ENCODE measurements at regions not wholly inside any gene's neighbourhood (a gene's known extent, or its start where the extent isn't known, plus 50 kb on each side); places are given as distances from the start of the nearest gene placed in this dataset.

GRCh38 chr16:86836503-86837129, 258.3 kb downstream of the FOXL1 start:
- DNase-seq (ENCODE audit: low spot score): no peak
- no peak overlapping the region for H3K4me3 ChIP-seq (ENCODE audit: low read length in 2 of 2)
- H2BK120ac ChIP-seq (ENCODE audit: low read depth, low read length): no peak overlapping the region
- H2AFZ ChIP-seq (ENCODE audit: low read length): no peak overlapping the region
- no peaks in the 10 kb centered on the region for H3K36me3 ChIP-seq (replicated peaks in 1 of 2; ENCODE audit: control insufficient read depth in 2 of 2, insufficient read depth in 2 of 2, low read length in 2 of 2)
- no peak overlapping the region for H3K27ac ChIP-seq (replicated peaks; ENCODE audit: low read length)
- H3K4me2 ChIP-seq (ENCODE audit: insufficient read depth, low read length, poor library complexity, severe bottlenecking): no peak overlapping the region
- no peak overlapping the region for H2AK5ac ChIP-seq (ENCODE audit: low read depth, low read length)
- H4K91ac ChIP-seq (ENCODE audit: low read depth, low read length, poor library complexity): no peak overlapping the region
- no peak overlapping the region for H4K8ac ChIP-seq (ENCODE audit: low read depth, low read length)
- H3K9me3 ChIP-seq (replicated peaks in 1 of 2; ENCODE audit: control insufficient read depth in 2 of 2, insufficient read depth in 1 of 2, low read depth in 1 of 2, low read length in 2 of 2): no peaks in the 10 kb centered on the region
- H3K79me1 ChIP-seq (ENCODE audit: low read depth, low read length): no peaks in the 10 kb centered on the region
- H2BK5ac ChIP-seq (ENCODE audit: low read length): no peak overlapping the region
- H3K9ac ChIP-seq (ENCODE audit: low read depth, low read length, poor library complexity): no peak overlapping the region
- no peak overlapping the region for H3K23ac ChIP-seq (ENCODE audit: low read depth, low read length, poor library complexity)
- H3K18ac ChIP-seq (ENCODE audit: low read length): no peak overlapping the region
- peaks cover 0 to 4% of the 10 kb centered on the region in 2 donors for H3K4me1 ChIP-seq (ENCODE audit: control insufficient read depth in 2 of 2, insufficient read depth in 1 of 2, low read depth in 1 of 2, low read length in 2 of 2)
- no peak overlapping the region for H2BK15ac ChIP-seq (ENCODE audit: low read length)
- H3K14ac ChIP-seq (ENCODE audit: low read length): no peak overlapping the region
- WGBS, 2 donors (ENCODE audit: extremely low coverage in 2 of 2, insufficient read length in 2 of 2, insufficient replicate concordance in 1 of 2): no CpG with 5 or more reads among the region's 11 CpGs
- no peak overlapping the region for H2BK12ac ChIP-seq (ENCODE audit: low read length)
- H3K4ac ChIP-seq (ENCODE audit: low read length): no peak overlapping the region
- no peaks in the 10 kb centered on the region for H3K27me3 ChIP-seq (ENCODE audit: control insufficient read depth in 3 of 3, insufficient read depth in 3 of 3, low read depth in 1 of 3, low read length in 3 of 3)

DNA sequence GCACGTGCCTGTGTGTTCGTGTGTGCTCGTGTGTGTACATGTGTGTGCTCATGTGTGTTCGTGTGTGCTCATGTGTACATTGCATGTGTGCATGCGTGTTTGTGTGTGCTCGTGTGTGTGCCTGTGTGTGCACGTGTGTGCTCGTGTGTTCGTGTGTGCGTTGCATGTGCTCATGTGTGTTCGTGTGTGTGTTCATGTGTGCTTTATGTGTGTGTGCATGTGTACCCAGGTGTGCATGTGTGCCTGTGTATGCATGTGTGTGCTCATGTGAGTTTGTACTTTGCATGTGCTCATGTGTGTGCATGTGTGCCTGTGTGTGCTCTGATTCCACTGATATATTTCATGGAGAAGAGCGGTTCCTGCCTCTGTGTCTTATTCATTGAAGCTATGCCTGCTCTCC, 265.5 kb downstream of the FOXL1 start:
- H2BK120ac ChIP-seq (ENCODE audit: low read depth, low read length): no peak overlapping the region
- H3K23ac ChIP-seq (ENCODE audit: low read depth, low read length, poor library complexity): peak overlapping the region; percentile 1
- H2BK15ac ChIP-seq (ENCODE audit: low read length): no peak overlapping the region
- peak overlapping the region; percentile 17 for H3K14ac ChIP-seq (ENCODE audit: low read length)
- H3K9ac ChIP-seq (ENCODE audit: low read depth, low read length, poor library complexity): peak overlapping the region; percentile 37
- H3K27ac ChIP-seq (replicated peaks; ENCODE audit: low read length): no peak overlapping the region
- H3K9me3 ChIP-seq (replicated peaks in 1 of 2; ENCODE audit: control insufficient read depth in 2 of 2, insufficient read depth in 1 of 2, low read depth in 1 of 2, low read length in 2 of 2): no peaks in the 10 kb centered on the region
- no peak overlapping the region for H4K8ac ChIP-seq (ENCODE audit: low read depth, low read length)
- H3K79me1 ChIP-seq (ENCODE audit: low read depth, low read length): no peaks in the 10 kb centered on the region
- H3K4ac ChIP-seq (ENCODE audit: low read length): no peak overlapping the region
- no peak overlapping the region for H3K4me2 ChIP-seq (ENCODE audit: insufficient read depth, low read length, poor library complexity, severe bottlenecking)
- H2BK5ac ChIP-seq (ENCODE audit: low read length): no peak overlapping the region
- peak overlapping the region in 1 of 2 donors; percentile 62 for H3K4me3 ChIP-seq (ENCODE audit: low read length in 2 of 2)
- no peak overlapping the region for H4K91ac ChIP-seq (ENCODE audit: low read depth, low read length, poor library complexity)
- H2AK5ac ChIP-seq (ENCODE audit: low read depth, low read length): no peak overlapping the region
- no peaks in the 10 kb centered on the region for H3K36me3 ChIP-seq (replicated peaks in 1 of 2; ENCODE audit: control insufficient read depth in 2 of 2, insufficient read depth in 2 of 2, low read length in 2 of 2)
- WGBS, 2 donors (ENCODE audit: extremely low coverage in 2 of 2, insufficient read length in 2 of 2, insufficient replicate concordance in 1 of 2): no CpG with 5 or more reads among the region's 12 CpGs
- H2BK12ac ChIP-seq (ENCODE audit: low read length): no peak overlapping the region
- H3K18ac ChIP-seq (ENCODE audit: low read length): no peak overlapping the region
- peaks cover 0 to 1% of the 10 kb centered on the region in 2 donors for H3K4me1 ChIP-seq (ENCODE audit: control insufficient read depth in 2 of 2, insufficient read depth in 1 of 2, low read depth in 1 of 2, low read length in 2 of 2)
- no peak overlapping the region for H2AFZ ChIP-seq (ENCODE audit: low read length)
- DNase-seq (ENCODE audit: low spot score): no peak
- no peaks in the 10 kb centered on the region for H3K27me3 ChIP-seq (ENCODE audit: control insufficient read depth in 3 of 3, insufficient read depth in 3 of 3, low read depth in 1 of 3, low read length in 3 of 3)

DNA sequence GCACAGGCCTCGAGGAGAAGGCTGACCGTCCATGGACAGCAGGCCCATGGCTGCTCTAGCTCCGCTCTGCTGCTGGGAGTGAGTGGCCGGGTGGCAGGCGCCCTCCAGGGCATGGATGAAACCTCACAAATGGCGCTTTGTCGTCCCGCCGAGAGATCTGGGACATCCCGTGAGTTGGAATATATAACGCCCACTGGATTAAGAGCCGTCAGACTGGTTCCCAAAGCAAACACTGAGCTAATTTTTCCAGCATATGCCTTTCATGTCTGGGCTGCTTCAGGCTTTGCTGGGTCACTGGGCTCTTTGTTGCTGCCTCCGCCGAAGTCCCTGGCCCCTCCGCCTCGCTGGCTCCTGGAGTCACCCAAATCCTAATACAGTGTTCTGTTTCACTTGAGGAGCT, 266.3 kb downstream of the FOXL1 start:
- no peak overlapping the region for H2BK5ac ChIP-seq (ENCODE audit: low read length)
- no peaks in the 10 kb centered on the region for H3K79me1 ChIP-seq (ENCODE audit: low read depth, low read length)
- H3K27me3 ChIP-seq (ENCODE audit: control insufficient read depth in 3 of 3, insufficient read depth in 3 of 3, low read depth in 1 of 3, low read length in 3 of 3): no peaks in the 10 kb centered on the region
- no peak overlapping the region for H3K9ac ChIP-seq (ENCODE audit: low read depth, low read length, poor library complexity)
- no peak overlapping the region for H2BK12ac ChIP-seq (ENCODE audit: low read length)
- no peak for DNase-seq (ENCODE audit: low spot score)
- no peak overlapping the region for H3K18ac ChIP-seq (ENCODE audit: low read length)
- no peaks in the 10 kb centered on the region for H3K36me3 ChIP-seq (replicated peaks in 1 of 2; ENCODE audit: control insufficient read depth in 2 of 2, insufficient read depth in 2 of 2, low read length in 2 of 2)
- no peak overlapping the region for H3K4ac ChIP-seq (ENCODE audit: low read length)
- no peak overlapping the region for H2BK15ac ChIP-seq (ENCODE audit: low read length)
- H4K8ac ChIP-seq (ENCODE audit: low read depth, low read length): no peak overlapping the region
- H3K14ac ChIP-seq (ENCODE audit: low read length): no peak overlapping the region
- H2AFZ ChIP-seq (ENCODE audit: low read length): no peak overlapping the region
- no peak overlapping the region for H3K4me2 ChIP-seq (ENCODE audit: insufficient read depth, low read length, poor library complexity, severe bottlenecking)
- no peak overlapping the region for H2AK5ac ChIP-seq (ENCODE audit: low read depth, low read length)
- H3K4me3 ChIP-seq (ENCODE audit: low read length in 2 of 2): no peak overlapping the region
- WGBS, 2 donors (ENCODE audit: extremely low coverage in 2 of 2, insufficient read length in 2 of 2, insufficient replicate concordance in 1 of 2): no CpG with 5 or more reads among the region's 16 CpGs
- H4K91ac ChIP-seq (ENCODE audit: low read depth, low read length, poor library complexity): no peak overlapping the region
- H3K4me1 ChIP-seq (ENCODE audit: control insufficient read depth in 2 of 2, insufficient read depth in 1 of 2, low read depth in 1 of 2, low read length in 2 of 2): peaks cover 0 to 3% of the 10 kb centered on the region in 2 donors
- H3K23ac ChIP-seq (ENCODE audit: low read depth, low read length, poor library complexity): no peak overlapping the region
- no peak overlapping the region for H3K27ac ChIP-seq (replicated peaks; ENCODE audit: low read length)
- no peaks in the 10 kb centered on the region for H3K9me3 ChIP-seq (replicated peaks in 1 of 2; ENCODE audit: control insufficient read depth in 2 of 2, insufficient read depth in 1 of 2, low read depth in 1 of 2, low read length in 2 of 2)
- H2BK120ac ChIP-seq (ENCODE audit: low read depth, low read length): no peak overlapping the region

DNA sequence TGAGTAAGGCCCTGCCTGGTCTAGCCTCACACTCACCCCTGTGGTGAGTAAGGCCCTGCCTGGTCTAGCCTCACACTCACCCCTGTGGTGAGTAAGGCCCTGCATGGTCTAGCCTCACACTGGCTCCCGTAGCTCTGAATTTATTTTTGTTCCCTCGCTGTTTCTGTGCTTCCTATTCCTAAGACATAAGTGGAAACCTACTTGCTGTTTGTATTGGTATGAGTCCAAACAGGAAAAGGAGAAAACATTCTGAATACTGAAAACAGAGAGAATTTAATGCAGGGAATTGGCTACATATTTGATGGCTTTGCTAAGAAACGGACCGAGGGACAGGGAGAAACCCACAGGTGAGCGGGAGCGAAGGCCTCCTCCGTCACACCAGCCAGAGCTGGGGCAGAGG, 267.8 kb downstream of the FOXL1 start:
- H4K91ac ChIP-seq (ENCODE audit: low read depth, low read length, poor library complexity): no peak overlapping the region
- DNase-seq (ENCODE audit: low spot score): no peak
- H2AK5ac ChIP-seq (ENCODE audit: low read depth, low read length): peak overlapping the region; percentile 83
- H3K27me3 ChIP-seq (ENCODE audit: control insufficient read depth in 3 of 3, insufficient read depth in 3 of 3, low read depth in 1 of 3, low read length in 3 of 3): no peaks in the 10 kb centered on the region
- H3K23ac ChIP-seq (ENCODE audit: low read depth, low read length, poor library complexity): no peak overlapping the region
- no peak overlapping the region for H3K14ac ChIP-seq (ENCODE audit: low read length)
- H3K79me1 ChIP-seq (ENCODE audit: low read depth, low read length): no peaks in the 10 kb centered on the region
- H2BK5ac ChIP-seq (ENCODE audit: low read length): no peak overlapping the region
- no peak overlapping the region for H2BK120ac ChIP-seq (ENCODE audit: low read depth, low read length)
- H3K36me3 ChIP-seq (replicated peaks in 1 of 2; ENCODE audit: control insufficient read depth in 2 of 2, insufficient read depth in 2 of 2, low read length in 2 of 2): no peaks in the 10 kb centered on the region
- H3K9me3 ChIP-seq (replicated peaks in 1 of 2; ENCODE audit: control insufficient read depth in 2 of 2, insufficient read depth in 1 of 2, low read depth in 1 of 2, low read length in 2 of 2): no peaks in the 10 kb centered on the region
- no peak overlapping the region for H3K4me3 ChIP-seq (ENCODE audit: low read length in 2 of 2)
- WGBS, 2 donors (ENCODE audit: extremely low coverage in 2 of 2, insufficient read length in 2 of 2, insufficient replicate concordance in 1 of 2): no CpG with 5 or more reads among the region's 7 CpGs
- H4K8ac ChIP-seq (ENCODE audit: low read depth, low read length): no peak overlapping the region
- H3K27ac ChIP-seq (replicated peaks; ENCODE audit: low read length): no peak overlapping the region
- H3K4ac ChIP-seq (ENCODE audit: low read length): no peak overlapping the region
- H2BK12ac ChIP-seq (ENCODE audit: low read length): no peak overlapping the region
- H3K4me1 ChIP-seq (ENCODE audit: control insufficient read depth in 2 of 2, insufficient read depth in 1 of 2, low read depth in 1 of 2, low read length in 2 of 2): peaks cover 0 to 4% of the 10 kb centered on the region in 2 donors
- H3K9ac ChIP-seq (ENCODE audit: low read depth, low read length, poor library complexity): no peak overlapping the region
- no peak overlapping the region for H2AFZ ChIP-seq (ENCODE audit: low read length)
- no peak overlapping the region for H2BK15ac ChIP-seq (ENCODE audit: low read length)
- no peak overlapping the region for H3K18ac ChIP-seq (ENCODE audit: low read length)
- no peak overlapping the region for H3K4me2 ChIP-seq (ENCODE audit: insufficient read depth, low read length, poor library complexity, severe bottlenecking)
